Smooth muscle cell (in vitro differentiated cells): ENCODE measurements at regions not wholly inside any gene's neighbourhood (a gene's known extent, or its start where the extent isn't known, plus 50 kb on each side); places are given as distances from the start of the nearest gene placed in this dataset.

Experiments
- DNase-seq: peaks from one replicate; lab custom pipeline; 2025; ENCODE audit not compliant: unreplicated experiment; lab: John Stamatoyannopoulos, UW
- H2AFZ ChIP-seq: fragments of 200-600 bp; sonication (generic); 2 replicates; pipeline ENCODE4 v1.6.0; 2016; ENCODE audit warnings: antibody characterized with exemption, low read depth, mild to moderate bottlenecking
- H3F3A ChIP-seq: fragments of 200-600 bp; sonication (generic); 2 replicates; pipeline ENCODE4 v1.6.0; 2017; ENCODE audit warnings: antibody characterized with exemption, low read depth
- H3K27ac ChIP-seq: fragments of 200-600 bp; sonication (generic); 2 replicates; pipeline ENCODE4 v1.5.1; 2016; ENCODE audit warnings: low read depth, mild to moderate bottlenecking
- H3K27me3 ChIP-seq: fragments of 200-600 bp; sonication (generic); 2 replicates; pipeline ENCODE4 v1.6.1; 2016; ENCODE audit warnings: low read depth, mild to moderate bottlenecking
- H3K36me3 ChIP-seq: fragments of 200-600 bp; sonication (generic); 2 replicates; pipeline ENCODE4 v1.5.1; 2016; ENCODE audit warnings: low read depth
- H3K4me1 ChIP-seq: fragments of 200-600 bp; sonication (generic); 2 replicates; pipeline ENCODE4 v1.5.1; 2016; ENCODE audit warnings: low read depth
- H3K4me2 ChIP-seq: fragments of 200-600 bp; sonication (generic); 2 replicates; pipeline ENCODE4 v1.6.0; 2016; ENCODE audit warnings: mild to moderate bottlenecking
- H3K4me3 ChIP-seq: fragments of 200-600 bp; sonication (generic); 2 replicates; pipeline ENCODE4 v1.5.1; 2016; ENCODE audit warnings: mild to moderate bottlenecking
- H3K79me2 ChIP-seq: fragments of 200-600 bp; sonication (generic); 2 replicates; pipeline ENCODE4 v1.6.0; 2016; ENCODE audit warnings: low read depth, mild to moderate bottlenecking
- H3K9ac ChIP-seq: fragments of 200-600 bp; sonication (generic); 2 replicates; pipeline ENCODE4 v1.6.0; 2016; ENCODE audit warnings: low read depth
- H3K9me3 ChIP-seq: fragments of 200-600 bp; sonication (generic); replicated peaks from 2 replicates; pipeline ENCODE4 v1.5.1; 2016; ENCODE audit warnings: low read depth
- H4K20me1 ChIP-seq: fragments of 200-600 bp; sonication (generic); 2 replicates; pipeline ENCODE4 v1.6.0; 2016; ENCODE audit warnings: low read depth
- CTCF ChIP-seq: fragments of 200-600 bp; sonication (generic); IDR thresholded peaks from 2 replicates; pipeline ENCODE4 v1.5.1; 2017; ENCODE audit warnings: borderline replicate concordance, mild to moderate bottlenecking, antibody characterized with exemption; ENCODE audit not compliant: insufficient read depth, poor library complexity, severe bottlenecking
- WGBS: methylation state at CpG from one replicate; pipeline ENCODE4 v1.1.7; 2016; ENCODE audit warnings: low lambda C conversion rate; 5-methylcytosine and 5-hydroxymethylcytosine counted together

GRCh38 chr20:5492937-5493336 is 117.9 kb downstream of the GPCPD1 start:
- no peak overlapping the region for H3K4me2 ChIP-seq
- no peak overlapping the region for H3K4me3 ChIP-seq
- peaks cover 22% of the 10 kb centered on the region for H3K27me3 ChIP-seq
- TF ChIP-seq CTCF, result no peak
- no peaks in the 10 kb centered on the region for H3F3A ChIP-seq
- H3K27ac ChIP-seq, result no peak overlapping the region
- no peak for DNase-seq
- H3K4me1 ChIP-seq, result no peaks in the 10 kb centered on the region
- H3K9ac ChIP-seq, result no peak overlapping the region
- 94% methylated on average over 5 of the region's 5 CpGs for WGBS
- no peaks in the 10 kb centered on the region for H3K79me2 ChIP-seq
- H4K20me1 ChIP-seq, result no peaks in the 10 kb centered on the region
- no peaks in the 10 kb centered on the region for H3K9me3 ChIP-seq
- no peak overlapping the region for H2AFZ ChIP-seq
- no peaks in the 10 kb centered on the region for H3K36me3 ChIP-seq

GRCh38 chr20:5491455-5491854 is 119.4 kb downstream of the GPCPD1 start:
- H3K4me3 ChIP-seq, result no peak overlapping the region
- TF ChIP-seq CTCF, result no peak
- H2AFZ ChIP-seq, result no peak overlapping the region
- no peaks in the 10 kb centered on the region for H4K20me1 ChIP-seq
- H3K36me3 ChIP-seq, result no peaks in the 10 kb centered on the region
- H3K9ac ChIP-seq, result no peak overlapping the region
- no peaks in the 10 kb centered on the region for H3K4me1 ChIP-seq
- no peaks in the 10 kb centered on the region for H3F3A ChIP-seq
- WGBS, result 64% methylated on average over 3 of the region's 3 CpGs
- H3K27me3 ChIP-seq, result peaks cover 25% of the 10 kb centered on the region
- H3K79me2 ChIP-seq, result no peaks in the 10 kb centered on the region
- H3K27ac ChIP-seq, result no peak overlapping the region
- no peaks in the 10 kb centered on the region for H3K9me3 ChIP-seq
- H3K4me2 ChIP-seq, result no peak overlapping the region
- DNase-seq, result no peak

- WGBS, result 84% methylated on average over 1 of the region's 1 CpG
- Histone ChIP-seq H3K79me2 (no peaks in the 10 kb centered on the region), H3K9ac (no peak overlapping the region), H3K27ac (no peak overlapping the region), H3K9me3 (no peaks in the 10 kb centered on the region), H3K4me3 (no peak overlapping the region), H4K20me1 (no peaks in the 10 kb centered on the region), H3K36me3 (no peaks in the 10 kb centered on the region), H3K4me2 (no peak overlapping the region), H3F3A (no peaks in the 10 kb centered on the region), H3K27me3 (peaks cover 24% of the 10 kb centered on the region), H2AFZ (no peak overlapping the region), H3K4me1 (no peaks in the 10 kb centered on the region)
- TF ChIP-seq CTCF, result no peak
- DNase-seq, result no peak
Observed at GRCh38 chr20:5489601-5490000, 121.2 kb downstream of the GPCPD1 start.

GRCh38 chr20:5488823-5489222 is 122.0 kb downstream of the GPCPD1 start:
- Histone ChIP-seq H3K9me3 (no peaks in the 10 kb centered on the region), H3K27ac (no peak overlapping the region), H3K36me3 (no peaks in the 10 kb centered on the region), H4K20me1 (no peaks in the 10 kb centered on the region), H3K27me3 (peaks cover 24% of the 10 kb centered on the region), H3K4me3 (no peak overlapping the region), H3K79me2 (no peaks in the 10 kb centered on the region), H3K4me2 (no peak overlapping the region), H2AFZ (no peak overlapping the region), H3K9ac (no peak overlapping the region), H3K4me1 (no peaks in the 10 kb centered on the region), H3F3A (no peaks in the 10 kb centered on the region)
- no peak for TF ChIP-seq CTCF
- no peak for DNase-seq
- 78% methylated on average over 2 of the region's 2 CpGs for WGBS
